Activated CD8-positive, alpha-beta T cell treated with anti-CD3 and anti-CD28 coated beads for 36 hours (primary cell): ENCODE measurements at regions not wholly inside any gene's neighbourhood (a gene's known extent, or its start where the extent isn't known, plus 50 kb on each side); places are given as distances from the start of the nearest gene placed in this dataset.

ENCODE experiments used
- ATAC-seq: fragments of 200-7000 bp; cut with Tn5 transposase; one replicate; pipeline ENCODE4 v1.10.0; 2021; ENCODE audit warnings: mild to moderate bottlenecking, moderate library complexity
- CTCF ChIA-PET: fragments of 350-600 bp; sonication (Branson Sonifier 250); formaldehyde crosslinking; loops from one replicate; lab custom pipeline; 2021; ENCODE audit warnings: antibody characterized with exemption; lab: Charles Lee
- POLR2A ChIA-PET: fragments of 350-600 bp; sonication (Branson Sonifier 250); formaldehyde crosslinking; loops from one replicate; lab custom pipeline; 2021; ENCODE audit warnings: antibody characterized with exemption; lab: Charles Lee
- DNase-seq: peaks from one replicate; pipeline ENCODE4 v3.0.0-alpha.2; 2020
- H3K27ac Mint-ChIP-seq: one replicate; pipeline ENCODE4 v1.8.0; 2021; ENCODE audit warnings: mild to moderate bottlenecking, mixed read lengths
- H3K27me3 Mint-ChIP-seq: one replicate; pipeline ENCODE4 v1.8.0; 2021; ENCODE audit warnings: mixed read lengths
- H3K36me3 Mint-ChIP-seq: one replicate; pipeline ENCODE4 v1.8.0; 2021; ENCODE audit warnings: low read depth, mixed read lengths
- H3K4me1 Mint-ChIP-seq: one replicate; pipeline ENCODE4 v1.8.0; 2021; ENCODE audit warnings: low read depth, mixed read lengths
- H3K4me3 Mint-ChIP-seq: one replicate; pipeline ENCODE4 v1.8.0; 2021; ENCODE audit warnings: mild to moderate bottlenecking, moderate library complexity, mixed read lengths
- H3K9me3 Mint-ChIP-seq: one replicate; pipeline ENCODE4 v1.8.0; 2021; ENCODE audit warnings: mixed read lengths
- intact Hi-C: fragments of 100-400 bp; cut with micrococcal nuclease; formaldehyde crosslinking; loops from one replicate; pipeline ENCODE4 v1.10.0; 2022
- TF ChIP-seq, protein P1 (sequence below): fragments of 200-600 bp; IDR thresholded peaks from one replicate; pipeline ENCODE4 v1.8.0; 2022; ENCODE audit warnings: antibody characterized with exemption, mild to moderate bottlenecking

DNA sequence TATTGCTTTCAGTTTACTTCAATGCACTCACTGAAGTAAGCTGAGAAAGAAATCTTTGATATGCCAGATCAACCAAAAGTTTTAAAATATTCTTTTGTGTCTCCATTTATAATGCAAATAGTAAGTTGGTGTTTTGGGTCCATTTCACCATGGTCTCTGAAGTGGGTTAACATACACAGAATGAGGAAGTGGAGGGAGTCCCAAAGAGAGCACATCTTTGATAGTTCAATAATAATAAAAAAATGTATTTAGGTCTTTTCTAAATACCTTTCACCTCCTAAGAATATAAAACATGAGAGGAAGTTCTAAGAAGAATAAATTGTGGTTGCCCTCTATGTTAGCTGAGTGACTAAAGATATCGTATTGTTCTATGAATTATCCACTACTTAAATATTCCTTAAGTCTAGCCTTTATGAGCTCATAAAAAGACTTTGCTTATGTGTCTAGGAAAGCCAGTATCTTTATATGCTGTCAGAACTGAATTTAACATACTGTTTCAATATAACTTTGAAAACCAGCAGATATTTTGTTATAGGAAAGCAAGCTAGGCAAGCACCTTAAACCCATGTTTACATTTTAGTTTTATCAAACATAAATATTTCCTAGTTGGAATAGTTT, 148.7 kb upstream of the ZEB2 start:
- DNase-seq, result no peak
- Mint-ChIP-seq H3K27ac (no peak overlapping the region), H3K36me3 (no peaks in the 10 kb centered on the region), H3K4me3 (no peak overlapping the region), H3K27me3 (no peaks in the 10 kb centered on the region), H3K9me3 (no peaks in the 10 kb centered on the region), H3K4me1 (peaks cover 2% of the 10 kb centered on the region)
- CTCF ChIA-PET, result no interaction called here
- intact Hi-C loops, result no loop called here
- POLR2A ChIA-PET, result no interaction called here
- ATAC-seq, result no peak
- TF ChIP-seq, protein P1, sequence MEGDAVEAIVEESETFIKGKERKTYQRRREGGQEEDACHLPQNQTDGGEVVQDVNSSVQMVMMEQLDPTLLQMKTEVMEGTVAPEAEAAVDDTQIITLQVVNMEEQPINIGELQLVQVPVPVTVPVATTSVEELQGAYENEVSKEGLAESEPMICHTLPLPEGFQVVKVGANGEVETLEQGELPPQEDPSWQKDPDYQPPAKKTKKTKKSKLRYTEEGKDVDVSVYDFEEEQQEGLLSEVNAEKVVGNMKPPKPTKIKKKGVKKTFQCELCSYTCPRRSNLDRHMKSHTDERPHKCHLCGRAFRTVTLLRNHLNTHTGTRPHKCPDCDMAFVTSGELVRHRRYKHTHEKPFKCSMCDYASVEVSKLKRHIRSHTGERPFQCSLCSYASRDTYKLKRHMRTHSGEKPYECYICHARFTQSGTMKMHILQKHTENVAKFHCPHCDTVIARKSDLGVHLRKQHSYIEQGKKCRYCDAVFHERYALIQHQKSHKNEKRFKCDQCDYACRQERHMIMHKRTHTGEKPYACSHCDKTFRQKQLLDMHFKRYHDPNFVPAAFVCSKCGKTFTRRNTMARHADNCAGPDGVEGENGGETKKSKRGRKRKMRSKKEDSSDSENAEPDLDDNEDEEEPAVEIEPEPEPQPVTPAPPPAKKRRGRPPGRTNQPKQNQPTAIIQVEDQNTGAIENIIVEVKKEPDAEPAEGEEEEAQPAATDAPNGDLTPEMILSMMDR, result no peak

DNA sequence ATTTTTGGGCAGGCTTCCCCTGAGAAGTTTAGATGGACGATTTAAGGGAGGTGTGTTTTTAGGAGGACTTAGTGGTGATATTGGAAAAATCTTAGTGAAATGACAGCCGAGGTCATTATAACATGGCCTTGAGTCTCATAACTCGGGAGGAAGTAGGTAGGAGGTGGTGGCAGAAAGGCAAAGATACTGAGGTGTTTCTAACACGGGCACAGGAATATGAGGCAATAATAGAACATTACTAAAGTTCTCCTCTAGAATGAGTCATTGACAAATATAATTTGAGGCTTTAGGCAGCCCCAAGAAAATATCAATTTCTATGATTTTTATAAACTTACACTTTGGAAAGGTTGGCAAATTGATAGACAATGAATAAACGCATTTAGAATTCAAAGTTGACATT, 146.1 kb upstream of the ZEB2 start:
- TF ChIP-seq, protein P1, result no peak
- POLR2A ChIA-PET, result no interaction called here
- Mint-ChIP-seq H3K27ac (no peak overlapping the region), H3K4me1 (peaks cover 2% of the 10 kb centered on the region), H3K9me3 (no peaks in the 10 kb centered on the region), H3K36me3 (no peaks in the 10 kb centered on the region), H3K27me3 (no peaks in the 10 kb centered on the region), H3K4me3 (no peak overlapping the region)
- no peak for DNase-seq
- CTCF ChIA-PET, result no interaction called here
- no peak for ATAC-seq
- intact Hi-C loops, result no loop called here

DNA sequence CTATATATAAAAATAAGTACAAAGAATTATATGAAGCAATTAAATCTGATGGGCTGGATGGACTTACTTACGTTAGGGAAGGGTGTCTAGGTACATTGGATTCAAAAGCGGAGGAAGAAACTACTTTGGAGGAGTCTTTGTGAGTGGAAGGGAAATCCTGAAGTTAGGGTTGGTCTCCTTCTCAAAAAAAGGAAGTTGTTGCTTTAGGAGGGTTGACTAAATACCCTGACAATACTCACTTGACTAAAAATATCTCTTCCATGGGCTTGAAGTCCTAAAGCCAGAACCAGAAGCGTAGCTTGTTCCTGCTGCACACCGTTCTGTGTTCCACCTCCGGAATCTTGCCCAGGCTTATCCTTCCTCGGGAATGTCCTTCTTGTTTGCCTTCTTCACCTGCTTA, 143.3 kb upstream of the ZEB2 start:
- ATAC-seq, result no peak
- CTCF ChIA-PET, result no interaction called here
- H3K4me1 Mint-ChIP-seq, result peaks cover 6% of the 10 kb centered on the region
- H3K27me3 Mint-ChIP-seq, result no peaks in the 10 kb centered on the region
- no peak overlapping the region for H3K27ac Mint-ChIP-seq
- POLR2A ChIA-PET, result interaction anchor here (1.1 kb wide), 1 partner anchor 14 kb away, joined by 3 read pairs; no protein-coding TSS in a partner anchor
- DNase-seq, result no peak
- TF ChIP-seq, protein P1, result no peak
- no peak overlapping the region for H3K4me3 Mint-ChIP-seq
- no peaks in the 10 kb centered on the region for H3K36me3 Mint-ChIP-seq
- intact Hi-C loops, result no loop called here
- no peaks in the 10 kb centered on the region for H3K9me3 Mint-ChIP-seq

DNA sequence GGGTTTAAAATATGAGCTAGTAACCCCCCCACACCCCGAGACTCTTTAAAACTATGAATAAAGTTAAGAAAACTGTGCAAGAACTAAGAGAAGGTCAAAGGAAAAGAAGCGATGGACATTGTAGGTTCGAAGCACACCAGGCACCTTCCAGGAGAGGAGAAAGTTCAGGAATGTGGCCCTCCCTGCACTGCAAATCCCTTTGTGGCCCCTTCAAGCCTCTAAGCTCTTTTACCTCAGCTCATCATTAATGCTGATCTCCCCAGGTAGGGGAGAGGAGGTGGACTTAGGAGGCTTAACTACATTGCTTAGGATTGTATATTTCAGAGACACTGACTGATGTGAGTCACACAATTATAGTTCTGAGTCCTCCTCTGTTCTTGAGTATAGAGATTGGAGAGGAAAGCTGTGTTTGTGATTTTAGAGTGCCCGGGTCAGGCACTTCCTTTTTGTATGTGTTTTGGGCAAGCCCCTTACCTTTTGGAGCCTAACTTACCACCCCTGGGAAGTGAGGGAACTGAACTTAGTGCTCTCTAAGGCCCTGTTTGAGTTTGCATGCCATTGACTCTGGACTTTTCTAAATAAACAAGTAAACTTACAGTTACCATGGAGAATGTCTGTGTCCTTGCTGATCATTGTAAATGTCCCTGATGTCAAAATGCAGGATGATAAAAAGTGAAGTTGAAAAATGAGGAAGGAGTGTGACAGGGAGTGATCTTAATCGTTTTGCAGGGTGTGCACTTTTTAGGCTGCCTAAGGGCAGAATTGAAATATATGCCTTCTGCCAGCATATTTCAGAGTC, 140.8 kb upstream of the ZEB2 start:
- POLR2A ChIA-PET, result interaction anchor here (1.0 kb wide), 1 partner anchor 18 kb away, joined by 3 read pairs; no protein-coding TSS in a partner anchor
- ATAC-seq, result no peak
- H3K4me1 Mint-ChIP-seq, result peaks cover 4% of the 10 kb centered on the region

More for the DNA sequence above, 140.8 kb upstream of the ZEB2 start:
- Mint-ChIP-seq H3K27ac (no peak overlapping the region), H3K4me3 (no peak overlapping the region), H3K27me3 (no peaks in the 10 kb centered on the region), H3K36me3 (no peaks in the 10 kb centered on the region), H3K9me3 (no peaks in the 10 kb centered on the region)
- CTCF ChIA-PET, result interaction anchor here (0.7 kb wide), 1 partner anchor 1164 kb away, joined by 3 read pairs; no protein-coding TSS in a partner anchor
- intact Hi-C loops, result no loop called here
- no peak for DNase-seq
- TF ChIP-seq, protein P1, result no peak
